Epithelial cell of esophagus (primary cell): ENCODE measurements at regions not wholly inside any gene's neighbourhood (a gene's known extent, or its start where the extent isn't known, plus 50 kb on each side); places are given as distances from the start of the nearest gene placed in this dataset.

Experiments used
- DNase-seq: peaks from one replicate; pipeline ENCODE4 v3.0.0; 2010; ENCODE audit warnings: low read depth
- H3K4me3 ChIP-seq: 2 replicates; pipeline ENCODE4 v1.5.1; 2011; ENCODE audit warnings: mild to moderate bottlenecking, low read length, control low read depth
- TF ChIP-seq, protein P1 (sequence below): IDR thresholded peaks from 2 replicates; pipeline ENCODE4 v1.5.1; 2011; ENCODE audit warnings: low read depth, mild to moderate bottlenecking, low read length, control low read depth, inconsistent platforms; ENCODE audit not compliant: insufficient read depth; ENCODE audit errors: missing control alignments

- DNase-seq = no peak
- no peak overlapping the region for H3K4me3 ChIP-seq
- TF ChIP-seq, protein P1, sequence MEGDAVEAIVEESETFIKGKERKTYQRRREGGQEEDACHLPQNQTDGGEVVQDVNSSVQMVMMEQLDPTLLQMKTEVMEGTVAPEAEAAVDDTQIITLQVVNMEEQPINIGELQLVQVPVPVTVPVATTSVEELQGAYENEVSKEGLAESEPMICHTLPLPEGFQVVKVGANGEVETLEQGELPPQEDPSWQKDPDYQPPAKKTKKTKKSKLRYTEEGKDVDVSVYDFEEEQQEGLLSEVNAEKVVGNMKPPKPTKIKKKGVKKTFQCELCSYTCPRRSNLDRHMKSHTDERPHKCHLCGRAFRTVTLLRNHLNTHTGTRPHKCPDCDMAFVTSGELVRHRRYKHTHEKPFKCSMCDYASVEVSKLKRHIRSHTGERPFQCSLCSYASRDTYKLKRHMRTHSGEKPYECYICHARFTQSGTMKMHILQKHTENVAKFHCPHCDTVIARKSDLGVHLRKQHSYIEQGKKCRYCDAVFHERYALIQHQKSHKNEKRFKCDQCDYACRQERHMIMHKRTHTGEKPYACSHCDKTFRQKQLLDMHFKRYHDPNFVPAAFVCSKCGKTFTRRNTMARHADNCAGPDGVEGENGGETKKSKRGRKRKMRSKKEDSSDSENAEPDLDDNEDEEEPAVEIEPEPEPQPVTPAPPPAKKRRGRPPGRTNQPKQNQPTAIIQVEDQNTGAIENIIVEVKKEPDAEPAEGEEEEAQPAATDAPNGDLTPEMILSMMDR = no peak
These were observed 52.9 kb upstream of the SLC28A3 start for GRCh38 chr9:84393266-84393950.

- TF ChIP-seq, protein P1 = no peak
- no peak overlapping the region for H3K4me3 ChIP-seq
- DNase-seq = no peak
These were observed 53.5 kb upstream of the SLC28A3 start for GRCh38 chr9:84394036-84394435.

DNA sequence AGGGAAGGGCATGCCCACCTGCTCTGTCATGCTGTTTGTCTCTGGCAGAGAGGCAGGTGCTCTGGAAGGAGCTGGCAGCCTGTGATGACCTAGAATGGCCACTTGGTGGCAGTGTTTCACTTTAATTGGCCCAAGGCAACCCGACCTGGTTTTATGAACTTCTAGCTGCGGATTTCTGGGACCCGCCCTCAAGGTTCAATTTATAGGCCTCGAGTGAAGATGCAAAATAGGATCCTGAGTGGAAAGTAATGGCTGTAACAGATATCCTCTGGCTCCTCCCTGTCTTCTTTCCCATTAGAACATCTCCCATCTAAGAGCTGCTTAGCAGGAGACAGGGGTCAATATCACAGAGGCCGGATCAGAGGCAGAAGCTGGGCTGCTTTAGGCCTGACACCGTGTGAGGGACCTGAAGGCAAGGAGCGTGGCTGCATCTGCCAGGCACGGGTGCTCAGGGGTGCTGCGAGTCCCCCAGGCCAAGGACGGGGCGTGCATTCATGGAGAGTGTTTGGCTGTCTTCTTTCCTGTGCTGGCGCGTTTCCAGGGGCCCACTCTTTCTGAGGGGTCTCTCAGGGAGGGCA, 56.7 kb upstream of the SLC28A3 start:
- peak; percentile 79 for DNase-seq
- no peak overlapping the region for H3K4me3 ChIP-seq
- TF ChIP-seq, protein P1 = peak; percentile 86

- DNase-seq = peak; percentile 70
- TF ChIP-seq, protein P1 = no peak
- no peak overlapping the region for H3K4me3 ChIP-seq
These were observed 57.3 kb upstream of the SLC28A3 start for GRCh38 chr9:84397822-84398221.

DNA sequence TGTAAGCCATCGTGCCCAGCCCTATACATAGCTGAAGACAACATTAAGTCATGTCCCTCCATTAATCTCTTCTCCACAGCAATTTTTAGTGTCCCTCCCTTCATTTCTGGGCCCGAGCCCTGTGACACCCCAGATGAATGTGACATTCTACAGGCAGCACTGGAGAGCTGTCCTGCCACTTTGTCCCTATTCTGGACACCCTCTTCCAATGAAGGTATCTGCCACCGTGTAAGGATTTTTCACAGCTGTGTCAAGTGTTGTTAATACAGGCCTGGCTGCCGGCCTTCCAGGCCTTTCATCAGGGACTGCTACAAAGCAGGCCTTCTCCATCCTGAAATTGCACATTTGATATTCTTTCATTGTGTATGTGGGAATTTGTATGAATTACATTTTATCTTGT, 62.0 kb upstream of the SLC28A3 start:
- DNase-seq = no peak
- H3K4me3 ChIP-seq = no peak overlapping the region
- TF ChIP-seq, protein P1 = no peak

DNA sequence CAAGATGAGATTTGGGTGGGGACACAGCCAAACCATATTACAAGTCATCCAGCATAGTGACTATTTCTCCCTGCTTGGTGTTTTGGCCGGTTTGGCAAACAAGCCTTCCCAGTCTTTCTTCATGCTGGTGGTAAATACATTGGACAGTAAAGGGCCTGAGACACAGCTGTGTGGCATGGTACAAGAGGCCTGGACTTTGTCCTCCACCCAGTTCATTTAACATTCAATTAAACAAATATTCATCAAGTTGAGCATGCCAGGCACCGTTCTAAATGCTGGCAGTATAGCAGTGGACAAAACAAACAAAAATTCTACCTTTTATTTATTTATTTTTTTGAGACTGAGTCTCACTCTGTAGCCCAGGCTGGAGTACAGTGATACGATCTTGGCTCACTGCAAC, 62.7 kb upstream of the SLC28A3 start:
- H3K4me3 ChIP-seq = no peak overlapping the region
- TF ChIP-seq, protein P1 = no peak

More for the DNA sequence above, 62.7 kb upstream of the SLC28A3 start:
- no peak for DNase-seq
